C4-2B (cell line): ENCODE measurements at regions not wholly inside any gene's neighbourhood (a gene's known extent, or its start where the extent isn't known, plus 50 kb on each side); places are given as distances from the start of the nearest gene placed in this dataset.

Source experiments
- H3K27ac ChIP-seq: fragments of 450-650 bp; 2 replicates; pipeline ENCODE4 v1.5.1; 2017
- CTCF ChIP-seq: fragments of 450-650 bp; conservative IDR thresholded peaks from 2 replicates; pipeline ENCODE4 v1.5.1; 2017; ENCODE audit warnings: mild to moderate bottlenecking
- ZFX ChIP-seq: fragments of 450-650 bp; IDR thresholded peaks from 2 replicates; pipeline ENCODE4 v1.6.1; 2017

GRCh38 chr7:125643302-125643701, 713.7 kb upstream of the POT1 start:
- H3K27ac ChIP-seq, result no peak overlapping the region
- TF ChIP-seq CTCF, result no peak
- no peak for TF ChIP-seq ZFX

GRCh38 chr7:125641884-125642283, 712.3 kb upstream of the POT1 start:
- H3K27ac ChIP-seq, result no peak overlapping the region
- TF ChIP-seq CTCF (no peak), ZFX (no peak)

- TF ChIP-seq ZFX (no peak), CTCF (no peak)
- no peak overlapping the region for H3K27ac ChIP-seq
Observed at GRCh38 chr7:125636320-125636962, 706.8 kb upstream of the POT1 start.

- no peak overlapping the region for H3K27ac ChIP-seq
- TF ChIP-seq ZFX (no peak), CTCF (no peak)
Observed at GRCh38 chr7:125618516-125618915, 688.9 kb upstream of the POT1 start.

- no peak overlapping the region for H3K27ac ChIP-seq
- no peak for TF ChIP-seq ZFX
- no peak for TF ChIP-seq CTCF
Observed at GRCh38 chr7:125611582-125611981, 682.0 kb upstream of the POT1 start.

- H3K27ac ChIP-seq, result no peak overlapping the region
- TF ChIP-seq ZFX (no peak), CTCF (no peak)
Observed at GRCh38 chr7:125606671-125607070, 677.0 kb upstream of the POT1 start.

GRCh38 chr7:125605241-125605640, 675.6 kb upstream of the POT1 start:
- no peak overlapping the region for H3K27ac ChIP-seq
- TF ChIP-seq CTCF (peak; percentile 17), ZFX (no peak)
